ENCODE measurements at regions not wholly inside any gene's neighbourhood (a gene's known extent, or its start where the extent isn't known, plus 50 kb on each side); places are given as distances from the start of the nearest gene placed in this dataset.

- TF ChIP-seq ZNF76 (tag by site-specific recombination; IDR thresholded peaks at IDR 0.05; ENCODE audit: borderline replicate concordance, low read depth) (no peak), ZNF133 (tag by site-specific recombination; IDR thresholded peaks at IDR 0.05) (no peak), HOXC10 (CRISPR knock-in tag; IDR thresholded peaks at IDR 0.05) (no peak), ATF2 (tag by site-specific recombination; IDR thresholded peaks at IDR 0.05; ENCODE audit: low read depth) (no peak), ZXDB (tag by site-specific recombination; IDR thresholded peaks at IDR 0.05) (no peak), ZSCAN18 (tag by site-specific recombination; IDR thresholded peaks at IDR 0.05) (no peak), PRDM10 (tag by site-specific recombination; IDR thresholded peaks at IDR 0.05) (peak; percentile 89), ZNF776 (tag by site-specific recombination; IDR thresholded peaks at IDR 0.05; ENCODE audit: borderline replicate concordance) (no peak), ZNF174 (tag by site-specific recombination; IDR thresholded peaks at IDR 0.05) (no peak), AEBP2 (tag by site-specific recombination; IDR thresholded peaks at IDR 0.05; ENCODE audit: borderline replicate concordance) (no peak)
These were observed 123.7 kb downstream of the C9orf50 start (continued) for GRCh38 chr9:129497005-129497812.

GRCh38 chr9:129496473-129497004 lies 124.4 kb downstream of the C9orf50 start:
- peak overlapping the region; percentile 87 for H3K27ac ChIP-seq (ENCODE audit: extremely low read depth, low read depth, low read length)
- ChIA-PET CTCF (interaction anchor here (0.6 to 1.9 kb wide), 8 partner anchors 68 to 843 kb away, joined by 3 to 9 read pairs (median 4); partner anchors contain the start of gene IER5L), POLR2A (interaction anchor here (0.6 to 4.5 kb wide), 33 partner anchors 7 to 787 kb away, joined by 3 to 56 read pairs (median 4); partner anchors contain the start of gene IER5L)
- H3K36me3 ChIP-seq (ENCODE audit: control insufficient read depth in 2 of 2, insufficient read depth in 1 of 2, low read length in 2 of 2) = no peaks in the 10 kb centered on the region
- no peaks in the 10 kb centered on the region for H3K9me3 ChIP-seq (ENCODE audit: control insufficient read depth, insufficient read depth, low read depth, low read length)
- peak overlapping the region; percentile 27 for H3K4me3 ChIP-seq (ENCODE audit: low read depth, low read length)
- 0 out of 2 replicates have a peak, but pooled peaks cover 2% of the 10 kb centered on the region for H3K4me1 ChIP-seq (ENCODE audit: control insufficient read depth, insufficient read depth, low read length)
- peak; percentile 28; the same call in 1 of the 2 replicates for TF ChIP-seq ZNF501 (tag by site-specific recombination; IDR thresholded peaks at IDR 0.05)
- TF ChIP-seq SP7 (tag by site-specific recombination; IDR thresholded peaks at IDR 0.05) = peak; percentile 88
- no peak; the same call in 1 of the 2 replicates for TF ChIP-seq ZBTB48 (tag by site-specific recombination; IDR thresholded peaks at IDR 0.05)
- TF ChIP-seq ZNF473 (tag by site-specific recombination; IDR thresholded peaks at IDR 0.05) = no peak
- TF ChIP-seq ZNF791 (tag by site-specific recombination; IDR thresholded peaks at IDR 0.05) = no peak
- TF ChIP-seq CTCF (tag by site-specific recombination; IDR thresholded peaks at IDR 0.05) = peak; percentile 9; the same call in 1 of the 2 replicates
- peak; percentile 11; the same call in 1 of the 2 replicates for TF ChIP-seq KLF7 (tag by site-specific recombination; IDR thresholded peaks at IDR 0.05; ENCODE audit: borderline replicate concordance)
- peak; percentile 25; the same call in 1 of the 2 replicates for TF ChIP-seq ZNF18 (tag by site-specific recombination; IDR thresholded peaks at IDR 0.05)
- 0 out of 2 replicates have a peak, but pooled peaks have one; percentile 57 for TF ChIP-seq KLF10 (tag by site-specific recombination; IDR thresholded peaks at IDR 0.05)
- no peak for TF ChIP-seq ZNF677 (tag by site-specific recombination; IDR thresholded peaks at IDR 0.05)
- peak; percentile 49 for TF ChIP-seq FEZF1 (tag by site-specific recombination; IDR thresholded peaks at IDR 0.05)
- TF ChIP-seq ZNF768 (tag by site-specific recombination; IDR thresholded peaks at IDR 0.05) = no peak
- TF ChIP-seq ZNF843 (tag by site-specific recombination; IDR thresholded peaks at IDR 0.05) = peak; percentile 15; the same call in 1 of the 2 replicates
